ENCODE measurements at regions not wholly inside any gene's neighbourhood (a gene's known extent, or its start where the extent isn't known, plus 50 kb on each side); places are given as distances from the start of the nearest gene placed in this dataset.

GRCh38 chr15:38648121-38648843, 83.7 kb upstream of the RASGRP1 start:
- no peak for DNase-seq

GRCh38 chr15:38650384-38650783, 85.8 kb upstream of the RASGRP1 start:
- DNase-seq = no peak

- DNase-seq = peak; percentile 70
Observed at GRCh38 chr15:38650936-38651327, 86.3 kb upstream of the RASGRP1 start.

GRCh38 chr15:38651328-38652038, 86.9 kb upstream of the RASGRP1 start:
- DNase-seq = no peak

- DNase-seq = peak; percentile 19
Observed at GRCh38 chr15:38652183-38652794, 87.7 kb upstream of the RASGRP1 start.

- DNase-seq = no peak
Observed at GRCh38 chr15:38652998-38653397, 88.4 kb upstream of the RASGRP1 start.

- DNase-seq = no peak
Observed at GRCh38 chr15:38658431-38658830, 93.8 kb upstream of the RASGRP1 start.

- peak; percentile 46 for DNase-seq
Observed at GRCh38 chr15:38660738-38661137, 96.1 kb upstream of the RASGRP1 start.

GRCh38 chr15:38662033-38662802, 97.6 kb upstream of the RASGRP1 start:
- peak; percentile 96 for DNase-seq

- no peak for DNase-seq
Observed at GRCh38 chr15:38662805-38663204, 98.2 kb upstream of the RASGRP1 start.

GRCh38 chr15:38665586-38666305, 101.1 kb upstream of the RASGRP1 start:
- DNase-seq = peak; percentile 92

GRCh38 chr15:38666865-38667510, 102.4 kb upstream of the RASGRP1 start:
- DNase-seq = peak; percentile 73

- peak; percentile 37 for DNase-seq
Observed at GRCh38 chr15:38667890-38668850, 103.6 kb upstream of the RASGRP1 start.

GRCh38 chr15:38668898-38669391, 104.3 kb upstream of the RASGRP1 start:
- no peak for DNase-seq

- peak; percentile 92 for DNase-seq
Observed at GRCh38 chr15:38670128-38671005, 105.8 kb upstream of the RASGRP1 start.

- no peak for DNase-seq
Observed at GRCh38 chr15:38671006-38671387, 106.4 kb upstream of the RASGRP1 start.

- peak; percentile 97 for DNase-seq
Observed at GRCh38 chr15:38671675-38672254, 107.2 kb upstream of the RASGRP1 start.

GRCh38 chr15:38672273-38672672, 107.7 kb upstream of the RASGRP1 start:
- no peak for DNase-seq

Measured in inflammatory macrophage treated with lipopolysaccharide for 4 hours (primary cell).